ENCODE measurements at regions not wholly inside any gene's neighbourhood (a gene's known extent, or its start where the extent isn't known, plus 50 kb on each side); places are given as distances from the start of the nearest gene placed in this dataset.

GRCh38 chr20:10911298-10911697 lies 237.5 kb upstream of the JAG1 start:
- no peak for FAIRE-seq
- no peak for DNase-seq (ENCODE audit: extremely low spot score, insufficient read length, low read depth)

DNA sequence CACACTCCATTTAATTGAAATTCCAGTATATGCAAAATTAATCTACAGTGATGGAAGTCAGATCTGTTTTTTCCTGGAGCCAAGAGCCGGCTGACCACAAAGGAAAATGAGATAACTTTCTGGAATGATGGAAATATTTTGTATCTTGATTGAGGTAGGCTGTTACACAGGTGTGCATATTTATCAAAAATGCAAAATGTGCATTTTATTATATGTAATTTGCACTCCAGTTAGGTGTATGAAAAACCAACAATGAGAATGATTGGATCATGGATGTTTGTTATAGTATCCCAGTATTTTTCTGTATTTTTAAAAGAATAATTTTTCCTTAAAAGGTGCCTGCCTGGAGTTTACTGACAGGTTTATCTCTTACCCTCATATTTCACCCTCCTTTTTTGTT lies 242.0 kb upstream of the JAG1 start:
- DNase-seq (ENCODE audit: extremely low spot score, insufficient read length, low read depth) (no peak), FAIRE-seq (no peak)

- DNase-seq (ENCODE audit: extremely low spot score, insufficient read length, low read depth) (no peak), FAIRE-seq (no peak)
These were observed 242.5 kb upstream of the JAG1 start for GRCh38 chr20:10916312-10916711.

GRCh38 chr20:10917826-10918225 lies 244.0 kb upstream of the JAG1 start:
- FAIRE-seq, result no peak

DNA sequence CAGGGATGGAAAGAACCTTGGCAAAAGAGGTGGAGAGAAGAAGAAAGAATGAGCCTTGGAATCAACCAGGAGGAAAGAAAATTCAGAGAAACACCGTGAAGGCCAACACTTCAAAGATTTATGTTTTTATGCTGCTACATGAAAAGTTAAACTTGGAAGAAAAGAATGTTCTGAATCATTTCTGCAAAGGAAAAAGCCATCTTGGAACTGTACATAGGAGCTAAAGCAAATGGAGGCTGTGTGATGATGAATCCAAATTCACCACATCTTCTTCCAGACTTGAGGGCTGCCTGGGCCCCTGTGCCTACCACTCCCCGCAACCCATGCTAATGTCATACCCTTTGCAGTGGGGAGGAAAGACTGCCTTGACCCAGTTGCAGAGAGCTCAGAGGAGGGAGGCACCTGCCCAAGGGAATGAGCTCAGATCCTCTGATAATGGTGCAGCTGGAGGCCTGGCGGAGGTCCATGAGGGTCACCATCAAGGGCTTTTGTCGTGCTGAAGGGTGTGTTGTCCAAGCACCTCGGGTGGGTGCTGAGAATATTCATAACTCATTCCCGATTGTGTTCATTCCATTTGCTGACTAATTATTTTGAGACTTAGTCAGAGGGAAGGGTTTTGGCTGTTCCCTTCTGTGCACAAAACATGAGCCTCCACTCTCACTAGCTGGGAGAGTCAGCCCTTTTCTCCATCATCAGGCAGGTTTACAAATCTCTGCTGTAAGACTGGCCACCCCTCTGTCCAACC lies 245.8 kb upstream of the JAG1 start:
- no peak for DNase-seq (ENCODE audit: extremely low spot score, insufficient read length, low read depth)
- FAIRE-seq, result no peak

More at GRCh38 chr20:10917826-10918225, 244.0 kb upstream of the JAG1 start:
- DNase-seq (ENCODE audit: extremely low spot score, insufficient read length, low read depth), result no peak

GRCh38 chr20:10920396-10920795 lies 246.6 kb upstream of the JAG1 start:
- FAIRE-seq, result no peak
- DNase-seq (ENCODE audit: extremely low spot score, insufficient read length, low read depth), result no peak

DNA sequence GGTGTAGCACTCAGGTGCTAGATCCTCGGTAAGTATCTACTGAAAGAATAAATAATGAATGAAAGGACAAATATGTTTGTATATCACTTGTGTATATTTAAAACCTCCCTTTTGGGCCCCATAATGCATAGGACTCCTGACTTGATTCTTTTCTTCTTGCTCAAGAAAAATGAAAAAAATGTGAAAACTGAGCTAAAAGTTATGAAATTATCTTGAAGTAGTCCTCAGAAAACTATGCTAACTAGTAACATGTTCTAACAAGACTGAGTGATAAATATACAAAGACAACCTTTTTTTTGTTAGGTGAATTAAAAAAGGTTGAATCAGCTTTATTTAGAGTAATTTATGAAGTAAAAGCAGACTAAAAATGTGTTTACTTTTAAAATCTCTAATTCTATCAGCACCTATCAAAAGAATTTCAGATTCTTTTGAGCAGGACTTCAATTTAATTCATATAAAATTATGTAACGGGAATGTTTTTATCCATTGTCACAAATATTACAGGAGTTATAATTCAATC lies 247.8 kb upstream of the JAG1 start:
- FAIRE-seq (no peak), DNase-seq (ENCODE audit: extremely low spot score, insufficient read length, low read depth) (no peak)

DNA sequence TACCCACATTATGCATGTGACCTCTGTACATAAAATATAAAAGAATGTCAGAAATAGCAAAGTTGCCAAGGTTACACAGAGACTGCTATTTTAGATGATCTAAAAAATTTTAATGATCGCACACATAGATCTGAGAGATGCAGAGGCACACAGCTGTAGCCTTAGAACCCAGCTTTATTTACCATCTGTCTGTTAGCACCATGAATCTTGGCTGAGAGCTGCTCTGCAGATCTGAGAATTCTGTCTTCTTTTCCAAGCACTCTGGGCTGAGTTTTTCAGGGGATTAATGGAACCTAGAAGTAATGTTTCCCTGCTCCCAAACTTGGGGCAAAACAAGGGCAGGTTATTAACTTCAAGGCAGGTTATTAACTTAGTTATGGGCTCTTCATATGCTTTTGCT lies 248.7 kb upstream of the JAG1 start:
- FAIRE-seq (no peak), DNase-seq (ENCODE audit: extremely low spot score, insufficient read length, low read depth) (no peak)

- DNase-seq (ENCODE audit: extremely low spot score, insufficient read length, low read depth), result no peak
- FAIRE-seq, result no peak
These were observed 249.1 kb upstream of the JAG1 start for GRCh38 chr20:10922941-10923340.

- FAIRE-seq, result no peak
- no peak for DNase-seq (ENCODE audit: extremely low spot score, insufficient read length, low read depth)
These were observed 250.9 kb upstream of the JAG1 start for GRCh38 chr20:10924644-10925201.

- FAIRE-seq, result no peak
- no peak for DNase-seq (ENCODE audit: extremely low spot score, insufficient read length, low read depth)
These were observed 252.0 kb upstream of the JAG1 start for GRCh38 chr20:10925767-10926166.

GRCh38 chr20:10927011-10927583 lies 253.3 kb upstream of the JAG1 start:
- DNase-seq (ENCODE audit: extremely low spot score, insufficient read length, low read depth) (no peak), FAIRE-seq (no peak)

GRCh38 chr20:10927936-10928840 lies 254.4 kb upstream of the JAG1 start:
- no peak for FAIRE-seq
- no peak for DNase-seq (ENCODE audit: extremely low spot score, insufficient read length, low read depth)

DNA sequence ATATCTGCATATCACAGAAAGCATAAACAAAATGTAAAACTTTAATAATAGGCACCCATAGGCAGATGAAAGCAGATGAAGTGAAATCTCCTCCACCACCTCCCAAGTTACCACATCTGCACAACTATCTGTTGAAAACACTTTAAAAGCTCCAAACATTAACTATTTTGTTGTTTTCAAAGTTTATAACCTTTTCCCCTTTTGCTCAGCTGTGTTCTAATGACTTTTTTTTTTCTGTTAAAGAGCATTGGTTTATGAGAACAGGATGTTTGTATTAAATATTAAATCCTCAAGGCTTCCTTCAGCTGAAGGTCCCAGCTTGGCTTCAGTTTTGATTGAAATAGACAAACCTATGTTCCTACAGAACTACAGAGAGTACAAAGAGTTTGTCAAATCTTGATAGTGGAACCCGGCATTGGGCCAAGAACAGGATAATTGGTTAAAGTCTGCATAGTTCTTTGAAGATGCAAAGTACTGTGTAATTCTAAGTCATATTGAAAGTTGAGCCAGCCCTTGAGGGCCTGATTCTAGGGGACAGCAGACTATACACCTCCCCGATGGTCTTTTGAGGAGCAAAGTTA lies 255.1 kb upstream of the JAG1 start:
- DNase-seq (ENCODE audit: extremely low spot score, insufficient read length, low read depth) (no peak), FAIRE-seq (no peak)

DNA sequence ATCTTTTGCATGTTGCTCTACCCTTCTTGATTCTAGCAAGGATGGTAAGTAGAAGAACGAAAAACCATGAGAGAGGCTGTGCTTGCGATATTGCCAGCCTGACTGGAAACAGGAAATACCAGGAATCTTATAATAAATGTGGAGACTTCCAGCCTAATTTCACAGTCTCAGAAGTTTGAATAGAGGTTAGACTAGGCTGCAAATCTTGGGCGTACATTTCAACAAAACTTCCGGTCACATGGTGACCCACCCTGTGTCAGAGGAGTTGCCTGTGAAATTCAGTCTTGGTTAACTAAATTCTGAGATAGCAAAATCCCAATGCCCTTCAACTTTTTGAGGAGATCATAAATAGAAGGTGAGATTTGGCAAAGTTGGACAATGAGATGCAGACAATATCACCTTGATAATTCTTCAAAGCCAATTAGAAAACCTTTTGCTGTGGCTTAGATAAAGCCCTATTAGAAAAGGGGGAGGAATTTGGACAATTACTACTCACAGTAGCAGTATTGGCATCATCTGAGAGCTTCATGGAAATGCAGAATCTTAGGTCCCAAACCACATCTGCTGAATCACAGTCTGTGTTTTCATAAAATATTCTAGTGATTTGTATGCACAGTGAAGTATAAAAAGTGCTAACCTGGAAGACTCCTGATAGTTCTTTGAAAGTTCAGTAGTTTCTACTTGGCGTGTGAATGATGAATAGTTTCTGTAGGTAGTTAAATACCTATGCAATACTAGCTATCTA lies 262.0 kb upstream of the JAG1 start:
- FAIRE-seq (no peak), DNase-seq (ENCODE audit: extremely low spot score, insufficient read length, low read depth) (no peak)

DNA sequence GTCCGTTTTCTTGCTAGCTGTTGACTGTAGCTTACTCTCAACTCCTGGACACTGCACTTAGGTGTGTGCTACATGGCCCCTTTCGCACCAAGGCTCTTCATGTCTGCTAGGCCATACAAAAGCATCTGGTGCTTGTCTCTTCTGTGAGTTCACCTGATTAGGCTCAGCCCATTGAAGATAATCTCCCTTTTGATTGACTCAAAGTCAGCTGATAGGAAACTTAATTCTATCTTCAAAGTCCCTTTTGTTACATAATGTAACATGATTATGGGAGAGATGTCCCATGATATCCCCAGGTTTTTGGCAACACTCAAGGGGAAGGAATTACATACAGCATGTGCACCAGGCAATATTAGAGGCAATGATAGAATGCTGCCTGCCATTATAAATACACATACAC lies 263.0 kb upstream of the JAG1 start:
- no peak for FAIRE-seq

GRCh38 chr20:10939331-10939941 lies 265.6 kb upstream of the JAG1 start:
- DNase-seq (ENCODE audit: extremely low spot score, insufficient read length, low read depth) (no peak), FAIRE-seq (no peak)

More for the DNA sequence above, 263.0 kb upstream of the JAG1 start:
- DNase-seq (ENCODE audit: extremely low spot score, insufficient read length, low read depth), result no peak

DNA sequence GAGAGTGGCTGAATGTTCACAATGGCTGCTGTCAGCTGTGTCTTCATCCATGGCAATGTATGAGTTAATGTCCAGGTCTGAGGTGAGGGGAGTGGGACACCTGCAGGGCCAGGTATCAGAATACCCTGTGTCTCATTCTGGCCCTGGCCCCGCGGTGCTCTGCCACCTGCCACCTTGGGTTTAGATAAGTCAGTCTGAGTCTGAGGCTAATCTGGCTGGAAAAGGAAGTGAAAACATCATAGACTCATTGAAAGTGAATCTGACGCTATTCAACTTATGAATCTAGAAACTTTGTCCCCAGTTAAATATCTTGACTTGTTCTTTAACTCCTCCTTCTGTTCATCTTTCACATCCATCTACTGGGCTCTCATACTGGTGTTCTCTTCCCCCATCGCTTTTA lies 267.1 kb upstream of the JAG1 start:
- FAIRE-seq (peak; percentile 67), DNase-seq (ENCODE audit: extremely low spot score, insufficient read length, low read depth) (peak; percentile 8)

GRCh38 chr20:10943686-10944265 lies 270.0 kb upstream of the JAG1 start:
- no peak for DNase-seq (ENCODE audit: extremely low spot score, insufficient read length, low read depth)
- FAIRE-seq, result no peak

All from GM18507 (cell line).